ENCODE measurements at regions not wholly inside any gene's neighbourhood (a gene's known extent, or its start where the extent isn't known, plus 50 kb on each side); places are given as distances from the start of the nearest gene placed in this dataset.

DNA sequence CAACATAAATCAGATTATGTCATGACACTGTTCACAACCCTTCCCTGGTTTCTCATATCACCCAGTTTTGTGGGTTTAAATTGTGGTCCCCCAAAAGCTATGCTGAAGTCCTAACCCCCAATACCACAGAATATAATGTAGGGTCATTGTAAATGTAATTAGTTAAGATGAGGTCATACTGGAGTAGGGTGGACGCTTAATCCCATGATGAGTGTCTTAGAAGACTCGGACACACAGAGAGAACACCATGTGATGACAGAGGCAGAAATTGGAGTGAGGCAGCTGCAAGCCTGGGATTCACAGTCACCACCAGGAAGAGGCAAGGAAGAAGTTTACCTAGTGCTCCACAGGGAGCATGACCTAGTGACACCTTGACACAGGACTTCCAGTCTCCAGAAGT lies 197.8 kb downstream of the SALL1 start:
- TF ChIP-seq EZH2 (IDR thresholded peaks at IDR 0.05; ENCODE audit: borderline replicate concordance) (no peak), CTCF (IDR thresholded peaks at IDR 0.05; ENCODE audit: poor library complexity) (no peak)
